B cell (primary cell): ENCODE measurements at regions not wholly inside any gene's neighbourhood (a gene's known extent, or its start where the extent isn't known, plus 50 kb on each side); places are given as distances from the start of the nearest gene placed in this dataset.

Experiments
- ATAC-seq: fragments of 200-7000 bp; cut with Tn5 transposase; one replicate; pipeline ENCODE4 v1.10.0; 2021; ENCODE audit warnings: low read depth, mild to moderate bottlenecking, moderate number of reproducible peaks, moderate library complexity
- CTCF ChIA-PET: fragments of 350-600 bp; sonication (Branson Sonifier 250); formaldehyde crosslinking; loops from one replicate; lab custom pipeline; 2021; ENCODE audit warnings: antibody characterized with exemption, inconsistent platforms; lab: Charles Lee
- POLR2A ChIA-PET: fragments of 350-600 bp; sonication (Branson Sonifier 250); formaldehyde crosslinking; loops from one replicate; lab custom pipeline; 2021; ENCODE audit warnings: antibody characterized with exemption; lab: Charles Lee
- DNase-seq: peaks from one replicate; pipeline ENCODE4 v3.0.0; 2013
- H2AFZ ChIP-seq: 2 replicates; pipeline ENCODE4 v1.6.1; 2012; ENCODE audit warnings: mild to moderate bottlenecking, low read depth, low read length; ENCODE audit not compliant: insufficient read depth, poor library complexity, severe bottlenecking
- H3K27ac ChIP-seq, 2 donors: 1 replicate in 1 of 2; 2 replicates in 1 of 2; pipeline ENCODE4 v1.5.1; 2012 to 2013; ENCODE audit warnings: low read length in 2 of 2, mild to moderate bottlenecking in 2 of 2, moderate library complexity in 1 of 2
- H3K27me3 ChIP-seq, 4 experiments: fragments of 200-600 bp in 1 of 4; sonication (generic) in 1 of 4; replicated peaks in 1 of 4; 1 replicate in 2 of 4; 2 replicates in 2 of 4; pipeline versions ENCODE4 v1.6.1 to v1.7.0; 2013 to 2016; ENCODE audit warnings: low read length in 3 of 4, mild to moderate bottlenecking in 2 of 4, mixed read lengths in 1 of 4, moderate library complexity in 1 of 4; ENCODE audit not compliant: insufficient read depth in 4 of 4, control insufficient read depth in 3 of 4; ENCODE audit errors: control extremely low read depth in 1 of 4
- H3K36me3 ChIP-seq, 2 experiments: replicated peaks in 1 of 2; 1 replicate in 1 of 2; 2 replicates in 1 of 2; pipeline versions ENCODE4 v1.6.1 to v1.7.1; 2013; ENCODE audit warnings: low read length in 1 of 2; ENCODE audit not compliant: insufficient read depth in 2 of 2, control insufficient read depth in 1 of 2; ENCODE audit errors: control extremely low read depth in 1 of 2, extremely low read depth in 1 of 2
- H3K4me1 ChIP-seq, 2 donors: fragments of 200-600 bp in 1 of 2; sonication (generic) in 1 of 2; 1 replicate in 1 of 2; 2 replicates in 1 of 2; pipeline versions ENCODE4 v1.5.1 to v1.6.1; 2013 to 2017; ENCODE audit warnings: low read length in 2 of 2; ENCODE audit not compliant: control insufficient read depth in 2 of 2, insufficient read depth in 2 of 2
- H3K4me2 ChIP-seq: replicated peaks from 2 replicates; pipeline ENCODE3; 2012; ENCODE audit warnings: mild to moderate bottlenecking, low read depth, low read length; ENCODE audit not compliant: poor library complexity, severe bottlenecking
- H3K4me3 ChIP-seq, 5 experiments: fragments of 200-600 bp in 1 of 5; sonication (generic) in 1 of 5; 1 replicate in 3 of 5; 2 replicates in 2 of 5; pipeline versions ENCODE4 v1.5.1 to v1.7.0; 2011 to 2016; ENCODE audit warnings: low read length in 4 of 5, mild to moderate bottlenecking in 4 of 5, low read depth in 2 of 5, control low read depth in 1 of 5, moderate library complexity in 1 of 5; ENCODE audit not compliant: insufficient read depth in 1 of 5; ENCODE audit errors: control extremely low read depth in 1 of 5, extremely low read depth in 1 of 5
- H3K79me2 ChIP-seq: fragments of 200-600 bp; sonication (generic); one replicate; pipeline ENCODE4 v1.6.0; 2016; ENCODE audit warnings: low read length; ENCODE audit not compliant: control insufficient read depth, insufficient read depth
- H3K9ac ChIP-seq: fragments of 200-600 bp; sonication (generic); 2 replicates; pipeline ENCODE4 v1.6.1; 2017; ENCODE audit warnings: mild to moderate bottlenecking, low read length, moderate library complexity
- H3K9me3 ChIP-seq, 3 donors: one replicate each; pipeline versions ENCODE4 v1.6.1 to v1.7.1; 2013; ENCODE audit warnings: low read length in 2 of 3; ENCODE audit not compliant: control insufficient read depth in 2 of 3, insufficient read depth in 1 of 3; ENCODE audit errors: control extremely low read depth in 1 of 3
- H4K20me1 ChIP-seq: 2 replicates; pipeline ENCODE4 v1.6.0; 2012; ENCODE audit warnings: mild to moderate bottlenecking, low read length; ENCODE audit not compliant: insufficient read depth, control insufficient read depth, poor library complexity, severe bottlenecking
- H3K27ac Mint-ChIP-seq: one replicate; pipeline ENCODE4 v1.8.0; 2021; ENCODE audit warnings: mixed read lengths
- H3K27me3 Mint-ChIP-seq: one replicate; pipeline ENCODE4 v1.8.0; 2021; ENCODE audit warnings: mixed read lengths
- H3K4me1 Mint-ChIP-seq: one replicate; pipeline ENCODE4 v1.8.0; 2021; ENCODE audit warnings: mixed read lengths
- H3K4me3 Mint-ChIP-seq: one replicate; pipeline ENCODE4 v1.8.0; 2021; ENCODE audit warnings: mixed read lengths
- H3K9me3 Mint-ChIP-seq: one replicate; pipeline ENCODE4 v1.8.0; 2022; ENCODE audit warnings: mixed read lengths; ENCODE audit not compliant: insufficient read depth
- EZH2 ChIP-seq: IDR thresholded peaks from 2 replicates; pipeline ENCODE4 v1.6.1; 2012; ENCODE audit warnings: borderline replicate concordance, low read depth, mild to moderate bottlenecking, moderate library complexity, low read length; ENCODE audit not compliant: insufficient read depth, poor library complexity, severe bottlenecking
- WGBS: methylation state at CpG from one replicate; pipeline ENCODE4 v1.1.5; 2013; ENCODE audit warnings: missing lambda C conversion rate; ENCODE audit not compliant: insufficient coverage; 5-methylcytosine and 5-hydroxymethylcytosine counted together
- intact Hi-C: fragments of 100-400 bp; cut with micrococcal nuclease; formaldehyde crosslinking; loops from one replicate; pipeline ENCODE4 v1.10.0; 2022
- TF ChIP-seq, protein P1 (sequence below): fragments of 200-600 bp; IDR thresholded peaks from one replicate; pipeline ENCODE4 v1.8.0; 2022; ENCODE audit warnings: antibody characterized with exemption, mild to moderate bottlenecking

DNA sequence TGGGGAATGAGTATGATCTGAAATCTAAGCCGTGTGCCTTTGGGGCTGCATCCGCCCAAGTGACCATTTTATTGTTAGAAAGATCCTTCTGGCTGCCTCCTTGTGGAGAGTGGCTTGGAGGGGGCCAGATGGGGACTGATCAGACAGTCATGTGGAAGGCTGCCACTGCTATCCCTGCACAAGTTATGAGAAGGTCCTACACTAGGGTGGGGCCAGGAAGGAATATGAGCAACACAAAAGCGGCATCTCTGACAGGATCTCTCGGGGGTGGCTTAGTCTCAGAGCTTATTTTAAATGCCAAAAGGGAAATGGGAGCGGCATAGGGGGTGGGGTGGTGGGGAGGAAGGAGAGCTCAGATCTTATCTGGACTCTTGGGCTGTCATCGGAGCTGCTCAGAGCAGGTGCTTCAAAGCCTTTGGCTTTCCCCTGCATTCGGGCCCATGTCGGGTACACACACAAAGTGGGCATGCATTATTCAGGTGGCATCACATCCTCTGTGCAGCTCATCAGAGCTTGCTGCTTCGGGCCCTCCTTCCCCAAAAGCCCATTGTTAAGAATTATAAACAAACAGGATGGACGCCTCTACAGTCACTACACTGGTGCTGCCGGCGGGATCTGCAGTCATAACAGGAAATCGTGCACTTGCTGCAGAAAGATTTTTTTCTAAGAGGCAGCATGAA is 805.4 kb downstream of the VRK1 start:
- no peaks in the 10 kb centered on the region for H3K36me3 ChIP-seq
- ATAC-seq (no peak), DNase-seq (no peak)
- no peak overlapping the region for H3K4me3 ChIP-seq
- WGBS: 16% methylated on average over 13 of the region's 13 CpGs
- H3K4me3 Mint-ChIP-seq: no peak overlapping the region
- POLR2A ChIA-PET: no interaction called here
- peaks cover 0 to 13% (median 0%) of the 10 kb centered on the region in 3 donors for H3K9me3 ChIP-seq
- peaks cover 3% of the 10 kb centered on the region for H3K9me3 Mint-ChIP-seq
- no peaks in the 10 kb centered on the region for H4K20me1 ChIP-seq
- no peak overlapping the region for H3K9ac ChIP-seq
- no peaks in the 10 kb centered on the region for H3K79me2 ChIP-seq
- peaks cover 0 to 4% (median 0%) of the 10 kb centered on the region in 4 experiments for H3K27me3 ChIP-seq
- no peaks in the 10 kb centered on the region for H3K27me3 Mint-ChIP-seq
- no peak overlapping the region for H3K4me2 ChIP-seq
- CTCF ChIA-PET: no interaction called here
- H3K27ac Mint-ChIP-seq: no peak overlapping the region
- TF ChIP-seq, protein P1, sequence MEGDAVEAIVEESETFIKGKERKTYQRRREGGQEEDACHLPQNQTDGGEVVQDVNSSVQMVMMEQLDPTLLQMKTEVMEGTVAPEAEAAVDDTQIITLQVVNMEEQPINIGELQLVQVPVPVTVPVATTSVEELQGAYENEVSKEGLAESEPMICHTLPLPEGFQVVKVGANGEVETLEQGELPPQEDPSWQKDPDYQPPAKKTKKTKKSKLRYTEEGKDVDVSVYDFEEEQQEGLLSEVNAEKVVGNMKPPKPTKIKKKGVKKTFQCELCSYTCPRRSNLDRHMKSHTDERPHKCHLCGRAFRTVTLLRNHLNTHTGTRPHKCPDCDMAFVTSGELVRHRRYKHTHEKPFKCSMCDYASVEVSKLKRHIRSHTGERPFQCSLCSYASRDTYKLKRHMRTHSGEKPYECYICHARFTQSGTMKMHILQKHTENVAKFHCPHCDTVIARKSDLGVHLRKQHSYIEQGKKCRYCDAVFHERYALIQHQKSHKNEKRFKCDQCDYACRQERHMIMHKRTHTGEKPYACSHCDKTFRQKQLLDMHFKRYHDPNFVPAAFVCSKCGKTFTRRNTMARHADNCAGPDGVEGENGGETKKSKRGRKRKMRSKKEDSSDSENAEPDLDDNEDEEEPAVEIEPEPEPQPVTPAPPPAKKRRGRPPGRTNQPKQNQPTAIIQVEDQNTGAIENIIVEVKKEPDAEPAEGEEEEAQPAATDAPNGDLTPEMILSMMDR: no peak
- no peak for TF ChIP-seq EZH2
- no peak overlapping the region for H3K27ac ChIP-seq
- H2AFZ ChIP-seq: no peak overlapping the region
- H3K4me1 Mint-ChIP-seq: no peaks in the 10 kb centered on the region
- no peaks in the 10 kb centered on the region for H3K4me1 ChIP-seq
- intact Hi-C loops: no loop called here

DNA sequence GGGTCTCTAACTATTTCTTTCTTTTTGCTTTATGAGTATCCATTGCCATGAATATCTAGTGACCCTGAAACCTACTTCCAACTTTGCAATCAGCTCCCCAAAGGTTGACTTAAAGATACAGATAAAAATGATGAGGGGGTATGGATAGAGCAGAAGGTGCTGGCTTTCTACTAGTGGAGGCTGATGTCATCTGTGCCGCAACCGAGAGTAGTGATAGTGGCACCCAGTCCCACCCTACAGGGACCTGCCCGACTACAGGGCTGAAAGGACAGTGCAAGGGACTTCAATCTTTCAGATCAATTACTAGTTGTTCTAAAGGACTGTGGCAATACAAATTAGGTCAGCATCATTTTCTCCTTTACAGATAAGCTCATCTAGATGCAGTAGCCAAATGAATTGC is 806.0 kb downstream of the VRK1 start:
- Mint-ChIP-seq H3K4me3 (no peak overlapping the region), H3K27me3 (no peaks in the 10 kb centered on the region), H3K27ac (no peak overlapping the region), H3K9me3 (peaks cover 3% of the 10 kb centered on the region), H3K4me1 (no peaks in the 10 kb centered on the region)
- no peaks in the 10 kb centered on the region for H3K4me1 ChIP-seq
- WGBS: 100% methylated on average over 1 of the region's 3 CpGs
- intact Hi-C loops: no loop called here
- POLR2A ChIA-PET: no interaction called here
- no peak for TF ChIP-seq EZH2
- TF ChIP-seq, protein P1: no peak
- no peaks in the 10 kb centered on the region for H3K79me2 ChIP-seq
- H3K36me3 ChIP-seq: no peaks in the 10 kb centered on the region
- H3K4me3 ChIP-seq: no peak overlapping the region
- CTCF ChIA-PET: no interaction called here
- H3K27me3 ChIP-seq: peaks cover 0 to 4% (median 0%) of the 10 kb centered on the region in 4 experiments
- no peak overlapping the region for H3K4me2 ChIP-seq
- no peak for ATAC-seq
- no peak overlapping the region for H3K9ac ChIP-seq
- peaks cover 0 to 13% (median 0%) of the 10 kb centered on the region in 3 donors for H3K9me3 ChIP-seq
- H4K20me1 ChIP-seq: no peaks in the 10 kb centered on the region
- H2AFZ ChIP-seq: no peak overlapping the region
- H3K27ac ChIP-seq: no peak overlapping the region
- no peak for DNase-seq
